Astrocyte of the cerebellum (primary cell): ENCODE measurements at regions not wholly inside any gene's neighbourhood (a gene's known extent, or its start where the extent isn't known, plus 50 kb on each side); places are given as distances from the start of the nearest gene placed in this dataset.
"Not testable (repeated sequence)": the region's sequence is repeated elsewhere in the genome, so short reads cannot be mapped to it uniquely, and the experiment has no call there.

Experiments used
- DNase-seq: peaks from one replicate; pipeline ENCODE4 v3.0.0-alpha.2; 2011; ENCODE audit warnings: low read depth
- H3K4me3 ChIP-seq: 2 replicates; pipeline ENCODE4 v1.5.1; 2011; ENCODE audit warnings: mild to moderate bottlenecking, low read depth, low read length, moderate library complexity
- CTCF ChIP-seq: IDR thresholded peaks from 2 replicates; pipeline ENCODE4 v1.5.1; 2012; ENCODE audit warnings: low read length, low read depth, moderate library complexity, mild to moderate bottlenecking; ENCODE audit errors: missing control alignments
- in situ Hi-C: cut with HindIII; loops from 2 replicates; pipeline ENCODE4 v1.10.0; 2017; ENCODE audit warnings: low sequenced_read_pairs

GRCh38 chr6:16995511-16996250 is 106.2 kb upstream of the STMND1 start:
- H3K4me3 ChIP-seq: no peak overlapping the region
- in situ Hi-C loops: no loop called here
- no peak for DNase-seq
- no peak for TF ChIP-seq CTCF

GRCh38 chr6:16993396-16993795 is 108.5 kb upstream of the STMND1 start:
- in situ Hi-C loops: no loop called here
- DNase-seq: no peak
- no peak overlapping the region for H3K4me3 ChIP-seq
- TF ChIP-seq CTCF: no peak

GRCh38 chr6:16991981-16992629 is 109.7 kb upstream of the STMND1 start:
- no peak for DNase-seq
- no peak for TF ChIP-seq CTCF
- no peak overlapping the region for H3K4me3 ChIP-seq
- in situ Hi-C loops: no loop called here

- H3K4me3 ChIP-seq, in situ Hi-C loops, DNase-seq: not testable (repeated sequence)
Observed at GRCh38 chr6:16989976-16990375, 111.9 kb upstream of the STMND1 start.

GRCh38 chr6:16989382-16989781 is 112.5 kb upstream of the STMND1 start:
- no peak for TF ChIP-seq CTCF
- H3K4me3 ChIP-seq: no peak overlapping the region
- in situ Hi-C loops: no loop called here
- DNase-seq: no peak

GRCh38 chr6:16987996-16988395 is 113.9 kb upstream of the STMND1 start:
- H3K4me3 ChIP-seq: no peak overlapping the region
- DNase-seq: no peak
- TF ChIP-seq CTCF: no peak
- in situ Hi-C loops: no loop called here
